ENCODE measurements at regions not wholly inside any gene's neighbourhood (a gene's known extent, or its start where the extent isn't known, plus 50 kb on each side); places are given as distances from the start of the nearest gene placed in this dataset.

Small RNA genes lying in the stretch of these regions (small RNA-seq; reads per million reads assigned to genes)
- 0 reads per million in 2 experiments for gene AL008629.1
- gene HDGFP1: 0 reads per million in 2 experiments
- gene MCRIP2P1: 0 reads per million in 2 experiments
- gene RNA5SP514: 0 to 4.6 reads per million in 2 experiments
